HCT116 (cell line): ENCODE measurements at regions not wholly inside any gene's neighbourhood (a gene's known extent, or its start where the extent isn't known, plus 50 kb on each side); places are given as distances from the start of the nearest gene placed in this dataset.
A peak's percentile ranks its signal among the peaks of the same experiment; 100 is the strongest.

ENCODE experiments used
- ATAC-seq: fragments of 200-7000 bp; cut with Tn5 transposase; 2 replicates; pipeline ENCODE4 v1.9.1; 2020; ENCODE audit warnings: mild to moderate bottlenecking, moderate library complexity
- BruUV-seq: library from RNA; stranded (reverse); fragments of 400-500 nt; replicated peaks from 2 replicates; lab custom pipeline; 2021; lab: Mats Ljungman, UMichigan
- CTCF ChIA-PET: fragments of 300-600 bp; sonication (Branson Sonifier 250); formaldehyde crosslinking; loops from one replicate; lab custom pipeline; 2021; ENCODE audit warnings: antibody characterized with exemption; lab: Charles Lee
- POLR2A ChIA-PET: fragments of 300-600, 350-600 bp; sonication (Branson Sonifier 250); formaldehyde crosslinking; loops from one replicate; lab custom pipeline; 2021; ENCODE audit warnings: antibody characterized with exemption; lab: Charles Lee
- RAD21 ChIA-PET, 2 experiments: fragments of 300-600 bp; sonication (Branson Sonifier 250); formaldehyde crosslinking; loops; one replicate each; lab custom pipeline; 2023; ENCODE audit warnings: low total read pairs in 2 of 2; ENCODE audit not compliant: uncharacterized antibody in 2 of 2, unreplicated experiment in 2 of 2, low non-redundant PET in 1 of 2; lab: Charles Lee
- DNase-seq: peaks from one replicate; pipeline ENCODE4 v3.0.0-alpha.2; 2010; ENCODE audit warnings: low read depth, low spot score
- H2AFZ ChIP-seq: fragments of 200-600 bp; shearing (Covaris generic), sonication (generic); 2 replicates; pipeline ENCODE4 v1.6.1; 2017; ENCODE audit warnings: low read depth, mixed run types, mixed read lengths, antibody characterized with exemption, low read length; ENCODE audit not compliant: poor library complexity, severe bottlenecking
- H3K27ac ChIP-seq: 2 replicates; pipeline ENCODE4 v1.5.1; 2012; ENCODE audit warnings: low read depth, low read length
- H3K27me3 ChIP-seq: fragments of 200-600 bp; sonication (generic); 2 replicates; pipeline ENCODE4 v1.6.1; 2016; ENCODE audit warnings: mixed run types, low read length, mixed read lengths; ENCODE audit not compliant: insufficient read depth
- H3K36me3 ChIP-seq, 2 experiments: fragments of 200-500 bp in 1 of 2; fragments of 200-600 bp in 1 of 2; sonication (Bioruptor generic) in 1 of 2; sonication (generic) in 1 of 2; 2 replicates each; pipeline versions ENCODE4 v1.5.1 to v1.6.1; 2014 to 2016; ENCODE audit warnings: low read length in 2 of 2, inconsistent platforms in 1 of 2, mixed read lengths in 1 of 2, mixed run types in 1 of 2; ENCODE audit not compliant: insufficient read depth in 2 of 2, control insufficient read depth in 1 of 2
- H3K4me1 ChIP-seq, 2 experiments: fragments of 200-600 bp in 1 of 2; sonication (generic) in 1 of 2; 2 replicates each; pipeline versions ENCODE4 v1.5.1 to v1.6.1; 2012 to 2017; ENCODE audit warnings: low read length in 2 of 2, inconsistent platforms in 1 of 2, mild to moderate bottlenecking in 1 of 2, mixed read lengths in 1 of 2, mixed run types in 1 of 2, moderate library complexity in 1 of 2; ENCODE audit not compliant: insufficient read depth in 2 of 2, control insufficient read depth in 1 of 2
- H3K4me2 ChIP-seq: fragments of 200-600 bp; sonication (generic); 2 replicates; pipeline ENCODE4 v1.6.1; 2017; ENCODE audit warnings: mixed run types, low read length, mixed read lengths
- H3K4me3 ChIP-seq, 2 experiments: fragments of 200-600 bp in 1 of 2; sonication (generic) in 1 of 2; replicated peaks in 1 of 2; 2 replicates each; pipeline ENCODE4 v1.5.1; 2011 to 2016; ENCODE audit warnings: low read length in 2 of 2, control low read depth in 1 of 2, low read depth in 1 of 2, mild to moderate bottlenecking in 1 of 2, mixed read lengths in 1 of 2, mixed run types in 1 of 2
- H3K79me2 ChIP-seq: fragments of 200-600 bp; sonication (generic); 2 replicates; pipeline ENCODE4 v1.6.1; 2017; ENCODE audit warnings: mild to moderate bottlenecking, mixed run types, low read length, moderate library complexity, mixed read lengths; ENCODE audit not compliant: insufficient read depth
- H3K9ac ChIP-seq: fragments of 200-600 bp; sonication (generic); 2 replicates; pipeline ENCODE4 v1.6.1; 2016; ENCODE audit warnings: low read length, mixed read lengths
- H3K9me2 ChIP-seq: fragments of 200-600 bp; sonication (generic), shearing (Covaris generic); 2 replicates; pipeline ENCODE4 v1.6.1; 2017; ENCODE audit warnings: mixed run types, mild to moderate bottlenecking, moderate library complexity; ENCODE audit not compliant: insufficient read depth
- H3K9me3 ChIP-seq, 2 experiments: fragments of 200-500 bp in 1 of 2; fragments of 200-600 bp in 1 of 2; sonication (Bioruptor generic) in 1 of 2; sonication (generic) in 1 of 2; 2 replicates each; pipeline ENCODE4 v1.6.1; 2014 to 2017; ENCODE audit warnings: low read length in 2 of 2, mixed read lengths in 2 of 2, inconsistent platforms in 1 of 2, low read depth in 1 of 2, mild to moderate bottlenecking in 1 of 2, mixed run types in 1 of 2, moderate library complexity in 1 of 2; ENCODE audit not compliant: control insufficient read depth in 1 of 2, insufficient read depth in 1 of 2
- H4K20me1 ChIP-seq: fragments of 200-600 bp; sonication (generic), shearing (Covaris generic); 2 replicates; pipeline ENCODE4 v1.6.1; 2017; ENCODE audit warnings: mixed run types, mild to moderate bottlenecking, moderate library complexity; ENCODE audit not compliant: insufficient read depth
- ATF3 ChIP-seq: IDR thresholded peaks from 2 replicates; pipeline ENCODE4 v1.6.1; 2012
- FOSL1 ChIP-seq: IDR thresholded peaks from 2 replicates; pipeline ENCODE4 v1.6.1; 2012; ENCODE audit warnings: low read depth
- JUND ChIP-seq: IDR thresholded peaks from 2 replicates; pipeline ENCODE4 v1.6.1; 2012
- POLR2AphosphoS5 ChIP-seq: IDR thresholded peaks from 2 replicates; pipeline ENCODE4 v1.6.1; 2011; ENCODE audit warnings: mild to moderate bottlenecking, low read depth, low read length, moderate library complexity
- TCF7L2 ChIP-seq: IDR thresholded peaks from 2 replicates; pipeline ENCODE4 v1.7.0; 2011; ENCODE audit warnings: borderline replicate concordance, inconsistent platforms; ENCODE audit not compliant: insufficient read depth, insufficient read length; ENCODE audit errors: extremely low read depth
- ZBTB33 ChIP-seq: IDR thresholded peaks from 2 replicates; pipeline ENCODE4 v1.6.1; 2011; ENCODE audit warnings: mild to moderate bottlenecking, low read length, moderate library complexity; ENCODE audit not compliant: insufficient replicate concordance; ENCODE audit errors: extremely low read depth
- intact Hi-C: fragments of 100-400 bp; cut with micrococcal nuclease; formaldehyde crosslinking; loops from 2 replicates; pipeline ENCODE4 v1.10.0; 2022

GRCh38 chrX:45803383-45803921 lies 602.8 kb upstream of the DIPK2B start:
- intact Hi-C loops, result loop anchor here (5.0 to 10.0 kb wide), 2 partner anchors 481 to 571 kb away; no protein-coding TSS in a partner anchor
- H4K20me1 ChIP-seq, result no peaks in the 10 kb centered on the region
- no peak overlapping the region for H2AFZ ChIP-seq
- H3K9ac ChIP-seq, result peak overlapping the region; percentile 51
- TF ChIP-seq JUND (no peak), ZBTB33 (peak; percentile 33), ATF3 (no peak), FOSL1 (no peak), TCF7L2 (no peak), POLR2AphosphoS5 (peak; percentile 46; the same call in 1 of the 2 replicates)
- ATAC-seq (peak; percentile 52), DNase-seq (peak; percentile 73)
- H3K79me2 ChIP-seq, result peaks cover 100% of the 10 kb centered on the region
- peak overlapping the region; percentile 42 for H3K4me2 ChIP-seq
- no peaks in the 10 kb centered on the region for H3K9me2 ChIP-seq
- RAD21 ChIA-PET, result no interaction called here
- CTCF ChIA-PET, result no interaction called here
- no peaks in the 10 kb centered on the region for H3K9me3 ChIP-seq
- H3K36me3 ChIP-seq, result 0 out of 4 replicates have a peak, but pooled peaks cover 0 to 10% of the 10 kb centered on the region in 2 experiments
- no peaks in the 10 kb centered on the region for H3K27me3 ChIP-seq
- 0 out of 4 replicates have a peak overlapping the region, but pooled peaks of 1 of the 2 experiments have one; percentile 1 for H3K4me3 ChIP-seq
- peak overlapping the region; percentile 74 for H3K27ac ChIP-seq
- H3K4me1 ChIP-seq, result peaks cover 76 to 99% of the 10 kb centered on the region in 2 experiments
- POLR2A ChIA-PET, result interaction anchor here (0.8 to 1.2 kb wide), 4 partner anchors 31 to 522 kb away, joined by 3 to 4 read pairs (median 3); no protein-coding TSS in a partner anchor
- no TSS peak for BruUV-seq
